Kidney (tissue), 13 donors: ENCODE measurements at regions not wholly inside any gene's neighbourhood (a gene's known extent, or its start where the extent isn't known, plus 50 kb on each side); places are given as distances from the start of the nearest gene placed in this dataset.

Source experiments
- DNase-seq, 5 donors: peaks; one replicate each; pipeline ENCODE4 v3.0.0-alpha.2; 2013 to 2020
- FAIRE-seq: peaks from 2 replicates; lab custom pipeline; 2012; peaks lifted over from hg19 to GRCh38; lab: Jason Lieb, UNC
- H3K27ac ChIP-seq, 2 donors: one replicate each; pipeline ENCODE4 v1.7.0; 2013; ENCODE audit warnings: low read depth in 2 of 2, low read length in 2 of 2, inconsistent platforms in 1 of 2
- H3K27me3 ChIP-seq: one replicate; pipeline ENCODE4 v1.7.1; 2013; ENCODE audit warnings: low read length, inconsistent platforms; ENCODE audit not compliant: control insufficient read depth, insufficient read depth
- H3K36me3 ChIP-seq, 3 donors: one replicate each; pipeline versions ENCODE4 v1.7.0 to v1.7.1; 2013; ENCODE audit warnings: low read length in 3 of 3, control low read depth in 1 of 3, inconsistent platforms in 1 of 3; ENCODE audit not compliant: insufficient read depth in 3 of 3, control insufficient read depth in 2 of 3
- H3K4me1 ChIP-seq, 3 donors: one replicate each; pipeline versions ENCODE4 v1.7.0 to v1.7.1; 2013; ENCODE audit warnings: low read length in 3 of 3, inconsistent platforms in 1 of 3, low read depth in 1 of 3; ENCODE audit not compliant: control insufficient read depth in 2 of 3, insufficient read depth in 2 of 3
- H3K4me3 ChIP-seq, 3 donors: one replicate each; pipeline versions ENCODE4 v1.7.0 to v1.8.1; 2013; ENCODE audit warnings: low read length in 3 of 3, control low read depth in 1 of 3, inconsistent platforms in 1 of 3
- H3K9ac ChIP-seq, 3 donors: one replicate each; pipeline versions ENCODE4 v1.7.0 to v1.7.1; 2013; ENCODE audit warnings: low read length in 3 of 3, control low read depth in 1 of 3, inconsistent platforms in 1 of 3
- H3K9me3 ChIP-seq, 3 donors: one replicate each; pipeline versions ENCODE4 v1.7.0 to v1.7.1; 2013; ENCODE audit warnings: low read length in 3 of 3, control low read depth in 1 of 3, inconsistent platforms in 1 of 3; ENCODE audit not compliant: control insufficient read depth in 2 of 3, insufficient read depth in 1 of 3
- intact Hi-C: fragments of 100-400 bp; cut with DNase I; formaldehyde crosslinking; loops from one replicate; pipeline ENCODE4 v1.11.1; 2022
- TF ChIP-seq, protein P1 (sequence below): IDR thresholded peaks from 3 replicates; pipeline ENCODE4 v1.5.1; 2012; ENCODE audit warnings: mild to moderate bottlenecking, moderate library complexity, borderline replicate concordance; ENCODE audit not compliant: insufficient read depth; ENCODE audit errors: extremely low read depth
- donor health status: control.
- donor health status: control.
- donor health status: control.
- donor health status: control.
- donor health status: control.
- donor health status: DM: yes; HTN: yes; CAD: no.
- donor health status: Normal renal cell carcinoma (clear cell type).

DNA sequence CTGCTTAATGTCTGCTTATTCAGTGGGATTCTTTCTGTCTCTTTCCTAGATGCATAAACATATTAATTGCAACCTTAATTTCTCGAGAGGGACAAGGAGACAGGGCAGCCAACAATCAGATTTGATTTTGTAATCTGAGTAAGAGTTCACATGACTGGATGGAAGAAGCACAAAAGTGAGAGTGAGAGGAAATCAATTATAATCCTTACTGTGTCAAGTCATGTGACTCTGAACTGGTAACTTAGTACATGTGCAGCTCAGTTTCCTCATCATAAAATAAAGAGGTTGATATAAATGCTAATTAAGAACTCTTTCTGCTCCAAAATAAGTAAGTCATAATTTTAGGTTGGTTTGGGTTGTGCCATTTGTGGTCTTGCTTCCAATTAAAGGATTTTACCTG, 439.5 kb downstream of the AMY1C start:
- no peaks in the 10 kb centered on the region for H3K36me3 ChIP-seq
- no peaks in the 10 kb centered on the region for H3K4me1 ChIP-seq
- no peak for DNase-seq
- no peak overlapping the region for H3K9ac ChIP-seq
- no peak overlapping the region for H3K4me3 ChIP-seq
- TF ChIP-seq, protein P1, sequence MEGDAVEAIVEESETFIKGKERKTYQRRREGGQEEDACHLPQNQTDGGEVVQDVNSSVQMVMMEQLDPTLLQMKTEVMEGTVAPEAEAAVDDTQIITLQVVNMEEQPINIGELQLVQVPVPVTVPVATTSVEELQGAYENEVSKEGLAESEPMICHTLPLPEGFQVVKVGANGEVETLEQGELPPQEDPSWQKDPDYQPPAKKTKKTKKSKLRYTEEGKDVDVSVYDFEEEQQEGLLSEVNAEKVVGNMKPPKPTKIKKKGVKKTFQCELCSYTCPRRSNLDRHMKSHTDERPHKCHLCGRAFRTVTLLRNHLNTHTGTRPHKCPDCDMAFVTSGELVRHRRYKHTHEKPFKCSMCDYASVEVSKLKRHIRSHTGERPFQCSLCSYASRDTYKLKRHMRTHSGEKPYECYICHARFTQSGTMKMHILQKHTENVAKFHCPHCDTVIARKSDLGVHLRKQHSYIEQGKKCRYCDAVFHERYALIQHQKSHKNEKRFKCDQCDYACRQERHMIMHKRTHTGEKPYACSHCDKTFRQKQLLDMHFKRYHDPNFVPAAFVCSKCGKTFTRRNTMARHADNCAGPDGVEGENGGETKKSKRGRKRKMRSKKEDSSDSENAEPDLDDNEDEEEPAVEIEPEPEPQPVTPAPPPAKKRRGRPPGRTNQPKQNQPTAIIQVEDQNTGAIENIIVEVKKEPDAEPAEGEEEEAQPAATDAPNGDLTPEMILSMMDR = no peak
- H3K9me3 ChIP-seq = no peaks in the 10 kb centered on the region
- intact Hi-C loops = no loop called here
- no peaks in the 10 kb centered on the region for H3K27me3 ChIP-seq
- H3K27ac ChIP-seq = no peak overlapping the region
- no peak for FAIRE-seq

DNA sequence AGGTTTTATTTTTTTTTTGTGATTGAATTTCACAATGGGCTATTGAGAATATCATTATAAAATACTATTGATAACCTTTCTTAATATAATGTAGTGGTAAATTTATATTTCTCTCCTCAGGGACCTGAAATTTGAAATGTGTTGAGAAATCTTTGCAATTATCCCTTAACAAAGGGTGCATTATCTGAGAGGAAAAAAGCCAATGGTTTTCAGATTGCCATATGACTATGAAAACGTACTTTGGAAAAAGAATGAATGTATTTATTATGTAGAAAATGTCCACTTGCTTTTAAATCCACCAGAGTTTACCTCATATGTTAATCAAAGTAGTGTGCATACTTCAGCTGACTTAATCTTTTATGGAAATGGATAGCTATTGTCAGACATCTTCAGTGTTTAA, 441.1 kb downstream of the AMY1C start:
- TF ChIP-seq, protein P1 = no peak
- Histone ChIP-seq H3K27ac (no peak overlapping the region), H3K9ac (no peak overlapping the region), H3K9me3 (no peaks in the 10 kb centered on the region), H3K4me1 (no peaks in the 10 kb centered on the region), H3K36me3 (no peaks in the 10 kb centered on the region), H3K27me3 (no peaks in the 10 kb centered on the region), H3K4me3 (no peak overlapping the region)
- intact Hi-C loops = no loop called here
- DNase-seq = no peak
- no peak for FAIRE-seq

GRCh38 chr1:104195395-104195794, 445.7 kb downstream of the AMY1C start:
- DNase-seq (no peak), FAIRE-seq (no peak)

More at GRCh38 chr1:104195395-104195794, 445.7 kb downstream of the AMY1C start:
- no peaks in the 10 kb centered on the region for H3K9me3 ChIP-seq
- TF ChIP-seq, protein P1 = no peak
- H3K36me3 ChIP-seq = no peaks in the 10 kb centered on the region
- no peaks in the 10 kb centered on the region for H3K27me3 ChIP-seq
- H3K4me3 ChIP-seq = no peak overlapping the region
- H3K4me1 ChIP-seq = no peaks in the 10 kb centered on the region
- intact Hi-C loops = no loop called here
- H3K9ac ChIP-seq = no peak overlapping the region
- no peak overlapping the region for H3K27ac ChIP-seq
